CD4-positive, alpha-beta T cell (primary cell): ENCODE measurements at regions not wholly inside any gene's neighbourhood (a gene's known extent, or its start where the extent isn't known, plus 50 kb on each side); places are given as distances from the start of the nearest gene placed in this dataset.

ENCODE experiments used
- ATAC-seq: fragments of 200-7000 bp; cut with Tn5 transposase; one replicate; pipeline ENCODE4 v1.10.0; 2022; ENCODE audit warnings: mild to moderate bottlenecking; ENCODE audit not compliant: poor library complexity
- CTCF ChIA-PET: fragments of 350-600 bp; sonication (Branson Sonifier 250); formaldehyde crosslinking; loops from one replicate; lab custom pipeline; 2021; ENCODE audit warnings: antibody characterized with exemption, inconsistent platforms; lab: Charles Lee
- POLR2A ChIA-PET: fragments of 350-600 bp; sonication (Branson Sonifier 250); formaldehyde crosslinking; loops from one replicate; lab custom pipeline; 2021; ENCODE audit warnings: antibody characterized with exemption, inconsistent platforms; lab: Charles Lee
- DNase-seq, 14 experiments: peaks; one replicate each; pipeline ENCODE4 v3.0.0-alpha.2; 2013 to 2020; ENCODE audit warnings: mixed read lengths in 2 of 14
- H3K27ac ChIP-seq, 2 donors: one replicate each; pipeline versions ENCODE4 v1.5.1 to v1.7.0; 2013; ENCODE audit warnings: low read length in 2 of 2, low read depth in 1 of 2, mild to moderate bottlenecking in 1 of 2
- H3K27me3 ChIP-seq, 2 experiments: 1 replicate in 1 of 2; 2 replicates in 1 of 2; pipeline versions ENCODE4 v1.6.1 to v1.7.0; 2013; ENCODE audit warnings: low read length in 2 of 2, control low read depth in 1 of 2, mild to moderate bottlenecking in 1 of 2, moderate library complexity in 1 of 2; ENCODE audit not compliant: insufficient read depth in 2 of 2, control insufficient read depth in 1 of 2
- H3K36me3 ChIP-seq: one replicate; pipeline ENCODE4 v1.6.1; 2013; ENCODE audit warnings: low read length, control low read depth; ENCODE audit not compliant: insufficient read depth
- H3K4me1 ChIP-seq: one replicate; pipeline ENCODE4 v1.6.1; 2013; ENCODE audit warnings: low read length, control low read depth; ENCODE audit not compliant: insufficient read depth
- H3K4me3 ChIP-seq: one replicate; pipeline ENCODE4 v1.5.1; 2013; ENCODE audit warnings: mild to moderate bottlenecking, low read length, moderate library complexity
- H3K9me3 ChIP-seq, 2 experiments: 1 replicate in 1 of 2; 2 replicates in 1 of 2; pipeline versions ENCODE4 v1.6.1 to v1.7.0; 2013; ENCODE audit warnings: low read length in 2 of 2, mild to moderate bottlenecking in 2 of 2, control low read depth in 1 of 2, moderate library complexity in 1 of 2; ENCODE audit not compliant: control insufficient read depth in 1 of 2, insufficient read depth in 1 of 2
- H3K27ac Mint-ChIP-seq: one replicate; pipeline ENCODE4 v1.8.0; 2020; ENCODE audit warnings: mixed read lengths
- H3K27me3 Mint-ChIP-seq: one replicate; pipeline ENCODE4 v1.8.0; 2021; ENCODE audit warnings: mixed read lengths
- H3K36me3 Mint-ChIP-seq: one replicate; pipeline ENCODE4 v1.8.0; 2021; ENCODE audit warnings: low read depth, mixed read lengths
- H3K4me1 Mint-ChIP-seq: one replicate; pipeline ENCODE4 v1.8.0; 2021; ENCODE audit warnings: low read depth, mixed read lengths
- H3K4me3 Mint-ChIP-seq: one replicate; pipeline ENCODE4 v1.8.0; 2020; ENCODE audit warnings: mild to moderate bottlenecking, mixed read lengths
- H3K9me3 Mint-ChIP-seq: one replicate; pipeline ENCODE4 v1.8.0; 2020; ENCODE audit warnings: mixed read lengths
- CTCF ChIP-seq: fragments of 200-600 bp; IDR thresholded peaks from one replicate; pipeline ENCODE4 v1.8.0; 2022; ENCODE audit warnings: antibody characterized with exemption, mild to moderate bottlenecking
- intact Hi-C, 2 experiments: fragments of 100-400 bp; cut with DNase I in 1 of 2; cut with micrococcal nuclease in 1 of 2; formaldehyde crosslinking; loops; one replicate each; pipeline versions ENCODE4 v1.15.1 to v1.9.0; 2023 to 2025; cut with DNase I, micrococcal nuclease

- POLR2A ChIA-PET: no interaction called here
- H3K27me3 Mint-ChIP-seq: peaks cover 9% of the 10 kb centered on the region
- Histone ChIP-seq H3K4me3 (no peak overlapping the region), H3K9me3 (no peaks in the 10 kb centered on the region), H3K27ac (no peak overlapping the region), H3K36me3 (no peaks in the 10 kb centered on the region), H3K27me3 (no peaks in the 10 kb centered on the region), H3K4me1 (no peaks in the 10 kb centered on the region)
- no peak for DNase-seq
- intact Hi-C loops: no loop called here
- CTCF ChIA-PET: no interaction called here
- H3K4me1 Mint-ChIP-seq: no peaks in the 10 kb centered on the region
- H3K4me3 Mint-ChIP-seq: no peak overlapping the region
- no peak for TF ChIP-seq CTCF
- no peaks in the 10 kb centered on the region for H3K9me3 Mint-ChIP-seq
- H3K36me3 Mint-ChIP-seq: no peaks in the 10 kb centered on the region
- ATAC-seq: no peak
- no peak overlapping the region for H3K27ac Mint-ChIP-seq
These were observed 55.3 kb upstream of the PUM1 start for GRCh38 chr1:31120783-31121180.

- Histone ChIP-seq H3K4me3 (no peak overlapping the region), H3K9me3 (no peaks in the 10 kb centered on the region), H3K4me1 (no peaks in the 10 kb centered on the region), H3K36me3 (no peaks in the 10 kb centered on the region), H3K27me3 (no peaks in the 10 kb centered on the region), H3K27ac (no peak overlapping the region)
- Mint-ChIP-seq H3K27ac (no peak overlapping the region), H3K4me1 (no peaks in the 10 kb centered on the region), H3K9me3 (no peaks in the 10 kb centered on the region), H3K27me3 (peaks cover 15% of the 10 kb centered on the region), H3K36me3 (no peaks in the 10 kb centered on the region), H3K4me3 (no peak overlapping the region)
- ATAC-seq (no peak), DNase-seq (no peak)
- intact Hi-C loops: no loop called here
- TF ChIP-seq CTCF: no peak
- ChIA-PET POLR2A (interaction anchor here (0.6 kb wide), 1 partner anchor 123 kb away, joined by 3 read pairs; no protein-coding TSS in a partner anchor), CTCF (no interaction called here)
These were observed 50.5 kb upstream of the PUM1 start for GRCh38 chr1:31116022-31116421.
